SK-N-SH treated with all-trans-retinoic acid at 6 μM for 48 hours (cell line): ENCODE measurements at regions not wholly inside any gene's neighbourhood (a gene's known extent, or its start where the extent isn't known, plus 50 kb on each side); places are given as distances from the start of the nearest gene placed in this dataset.

ENCODE experiments used
- ATAC-seq: fragments of 200-7000 bp; cut with Tn5 transposase; 3 replicates; pipeline ENCODE4 v1.9.1; 2020; ENCODE audit warnings: mild to moderate bottlenecking, moderate library complexity
- ARNTL ChIP-seq: fragments of 450-650 bp; formaldehyde crosslinking; IDR thresholded peaks from 2 replicates; pipeline ENCODE4 v1.5.0; 2020; ENCODE audit warnings: low read depth, mild to moderate bottlenecking, moderate library complexity, borderline replicate concordance
- BACH2 ChIP-seq: fragments of 250-450 bp; sonication (Bioruptor Pico); IDR thresholded peaks from 2 replicates; pipeline ENCODE4 v1.9.0; 2021; ENCODE audit warnings: mild to moderate bottlenecking, borderline replicate concordance
- CSDC2 ChIP-seq: fragments of 250-450 bp; sonication (Bioruptor Pico); IDR thresholded peaks from 2 replicates; pipeline ENCODE4 v1.5.0; 2020; ENCODE audit warnings: mild to moderate bottlenecking, moderate library complexity
- ESRRG ChIP-seq: fragments of 250-450 bp; sonication (Bioruptor Pico); IDR thresholded peaks from 2 replicates; pipeline ENCODE4 v1.6.1; 2021; ENCODE audit warnings: mild to moderate bottlenecking
- GLIS3 ChIP-seq: fragments of 250-450 bp; sonication (Bioruptor Pico); IDR thresholded peaks from 2 replicates; pipeline ENCODE4 v1.5.0; 2020; ENCODE audit warnings: mild to moderate bottlenecking, moderate library complexity
- ISL1 ChIP-seq: fragments of 250-450 bp; sonication (Bioruptor Pico); IDR thresholded peaks from 2 replicates; pipeline ENCODE4 v2.1.2; 2022; ENCODE audit warnings: mild to moderate bottlenecking, moderate library complexity
- OSR1 ChIP-seq: fragments of 250-450 bp; sonication (Bioruptor Pico); IDR thresholded peaks from 2 replicates; pipeline ENCODE4 v1.8.0; 2022; ENCODE audit warnings: moderate library complexity, mild to moderate bottlenecking, inconsistent platforms
- PPARA ChIP-seq: fragments of 250-450 bp; sonication (Bioruptor Pico); IDR thresholded peaks from 2 replicates; pipeline ENCODE4 v1.5.0; 2020; ENCODE audit warnings: mild to moderate bottlenecking, borderline replicate concordance
- RARB ChIP-seq: fragments of 250-450 bp; sonication (Bioruptor Pico); IDR thresholded peaks from 2 replicates; pipeline ENCODE4 v1.8.0; 2021; ENCODE audit warnings: mild to moderate bottlenecking, moderate library complexity
- SNAI2 ChIP-seq: fragments of 250-450 bp; sonication (Bioruptor Pico); IDR thresholded peaks from 2 replicates; pipeline ENCODE4 v1.5.0; 2020; ENCODE audit warnings: mild to moderate bottlenecking, moderate library complexity
- TCF4 ChIP-seq: fragments of 250-450 bp; sonication (Bioruptor Pico); IDR thresholded peaks from 2 replicates; pipeline ENCODE4 v1.8.0; 2021; ENCODE audit warnings: mild to moderate bottlenecking, moderate library complexity, borderline replicate concordance
- ZC3H10 ChIP-seq: fragments of 250-450 bp; sonication (Bioruptor Pico); IDR thresholded peaks from 2 replicates; pipeline ENCODE4 v1.5.1; 2021; ENCODE audit warnings: mild to moderate bottlenecking, moderate library complexity
- ZFP3 ChIP-seq: fragments of 250-450 bp; sonication (Bioruptor Pico); IDR thresholded peaks from 2 replicates; pipeline ENCODE4 v1.5.0; 2020; ENCODE audit warnings: mild to moderate bottlenecking, moderate library complexity
- ZFP30 ChIP-seq: fragments of 450-650 bp; formaldehyde crosslinking; IDR thresholded peaks from 2 replicates; pipeline ENCODE4 v1.5.0; 2022; ENCODE audit warnings: mild to moderate bottlenecking, moderate library complexity
- ZNF565 ChIP-seq: fragments of 450-650 bp; formaldehyde crosslinking; conservative IDR thresholded peaks from 2 replicates; pipeline ENCODE4 v1.5.0; 2020; ENCODE audit warnings: low read depth, mild to moderate bottlenecking, moderate library complexity
- ZNF70 ChIP-seq: fragments of 450-650 bp; formaldehyde crosslinking; IDR thresholded peaks from 2 replicates; pipeline ENCODE4 v1.5.0; 2020; ENCODE audit warnings: mild to moderate bottlenecking, moderate library complexity
- ZNF8 ChIP-seq: fragments of 450-650 bp; formaldehyde crosslinking; IDR thresholded peaks from 2 replicates; pipeline ENCODE4 v1.5.0; 2020; ENCODE audit warnings: mild to moderate bottlenecking, moderate library complexity
- TF ChIP-seq, protein P1 (sequence below): fragments of 250-450 bp; sonication (Bioruptor Pico); IDR thresholded peaks from 2 replicates; pipeline ENCODE4 v1.5.1; 2020; ENCODE audit warnings: low read depth, mild to moderate bottlenecking, moderate library complexity
- TF ChIP-seq, protein P2 (sequence below): fragments of 250-450 bp; sonication (Bioruptor Pico); IDR thresholded peaks from 2 replicates; pipeline ENCODE4 v1.8.0; 2020; ENCODE audit warnings: mild to moderate bottlenecking, moderate library complexity, borderline replicate concordance
- TF ChIP-seq, protein P3 (sequence below): fragments of 250-450 bp; sonication (Bioruptor Pico); IDR thresholded peaks from 2 replicates; pipeline ENCODE4 v1.5.1; 2021; ENCODE audit warnings: mild to moderate bottlenecking, moderate library complexity

DNA sequence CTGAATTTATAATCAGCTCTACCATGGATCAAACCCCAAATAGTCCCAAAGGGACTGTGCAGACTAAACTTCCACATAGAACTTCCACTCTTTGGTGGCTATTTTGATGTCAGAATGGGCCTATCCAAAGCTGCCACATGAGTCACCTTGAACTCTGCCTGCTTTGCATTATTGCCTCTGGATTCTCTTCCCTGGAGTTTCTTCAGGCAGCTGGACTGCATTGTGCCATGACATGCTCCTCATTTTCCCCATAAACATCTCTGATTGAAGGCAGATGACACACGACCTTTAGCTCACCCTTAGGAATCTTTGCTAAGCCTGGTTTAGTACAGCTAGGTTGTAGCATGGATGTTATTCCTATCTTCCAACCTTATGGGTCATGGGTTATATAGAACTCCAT is 251.7 kb downstream of the FZD1 start (continued):
- TF ChIP-seq, protein P1, sequence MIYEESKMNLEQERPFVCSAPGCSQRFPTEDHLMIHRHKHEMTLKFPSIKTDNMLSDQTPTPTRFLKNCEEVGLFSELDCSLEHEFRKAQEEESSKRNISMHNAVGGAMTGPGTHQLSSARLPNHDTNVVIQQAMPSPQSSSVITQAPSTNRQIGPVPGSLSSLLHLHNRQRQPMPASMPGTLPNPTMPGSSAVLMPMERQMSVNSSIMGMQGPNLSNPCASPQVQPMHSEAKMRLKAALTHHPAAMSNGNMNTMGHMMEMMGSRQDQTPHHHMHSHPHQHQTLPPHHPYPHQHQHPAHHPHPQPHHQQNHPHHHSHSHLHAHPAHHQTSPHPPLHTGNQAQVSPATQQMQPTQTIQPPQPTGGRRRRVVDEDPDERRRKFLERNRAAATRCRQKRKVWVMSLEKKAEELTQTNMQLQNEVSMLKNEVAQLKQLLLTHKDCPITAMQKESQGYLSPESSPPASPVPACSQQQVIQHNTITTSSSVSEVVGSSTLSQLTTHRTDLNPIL (CRISPR knock-in tag) = no peak
- TF ChIP-seq, protein P2, sequence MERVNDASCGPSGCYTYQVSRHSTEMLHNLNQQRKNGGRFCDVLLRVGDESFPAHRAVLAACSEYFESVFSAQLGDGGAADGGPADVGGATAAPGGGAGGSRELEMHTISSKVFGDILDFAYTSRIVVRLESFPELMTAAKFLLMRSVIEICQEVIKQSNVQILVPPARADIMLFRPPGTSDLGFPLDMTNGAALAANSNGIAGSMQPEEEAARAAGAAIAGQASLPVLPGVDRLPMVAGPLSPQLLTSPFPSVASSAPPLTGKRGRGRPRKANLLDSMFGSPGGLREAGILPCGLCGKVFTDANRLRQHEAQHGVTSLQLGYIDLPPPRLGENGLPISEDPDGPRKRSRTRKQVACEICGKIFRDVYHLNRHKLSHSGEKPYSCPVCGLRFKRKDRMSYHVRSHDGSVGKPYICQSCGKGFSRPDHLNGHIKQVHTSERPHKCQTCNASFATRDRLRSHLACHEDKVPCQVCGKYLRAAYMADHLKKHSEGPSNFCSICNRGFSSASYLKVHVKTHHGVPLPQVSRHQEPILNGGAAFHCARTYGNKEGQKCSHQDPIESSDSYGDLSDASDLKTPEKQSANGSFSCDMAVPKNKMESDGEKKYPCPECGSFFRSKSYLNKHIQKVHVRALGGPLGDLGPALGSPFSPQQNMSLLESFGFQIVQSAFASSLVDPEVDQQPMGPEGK (CRISPR knock-in tag) = no peak
- TF ChIP-seq, protein P3, sequence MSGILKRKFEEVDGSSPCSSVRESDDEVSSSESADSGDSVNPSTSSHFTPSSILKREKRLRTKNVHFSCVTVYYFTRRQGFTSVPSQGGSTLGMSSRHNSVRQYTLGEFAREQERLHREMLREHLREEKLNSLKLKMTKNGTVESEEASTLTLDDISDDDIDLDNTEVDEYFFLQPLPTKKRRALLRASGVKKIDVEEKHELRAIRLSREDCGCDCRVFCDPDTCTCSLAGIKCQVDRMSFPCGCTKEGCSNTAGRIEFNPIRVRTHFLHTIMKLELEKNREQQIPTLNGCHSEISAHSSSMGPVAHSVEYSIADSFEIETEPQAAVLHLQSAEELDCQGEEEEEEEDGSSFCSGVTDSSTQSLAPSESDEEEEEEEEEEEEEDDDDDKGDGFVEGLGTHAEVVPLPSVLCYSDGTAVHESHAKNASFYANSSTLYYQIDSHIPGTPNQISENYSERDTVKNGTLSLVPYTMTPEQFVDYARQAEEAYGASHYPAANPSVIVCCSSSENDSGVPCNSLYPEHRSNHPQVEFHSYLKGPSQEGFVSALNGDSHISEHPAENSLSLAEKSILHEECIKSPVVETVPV (CRISPR knock-in tag) = no peak
- TF ChIP-seq ZC3H10 (CRISPR knock-in tag) (no peak), OSR1 (CRISPR knock-in tag) (no peak), ZFP30 (CRISPR knock-in tag) (no peak), ZNF70 (no peak)

DNA sequence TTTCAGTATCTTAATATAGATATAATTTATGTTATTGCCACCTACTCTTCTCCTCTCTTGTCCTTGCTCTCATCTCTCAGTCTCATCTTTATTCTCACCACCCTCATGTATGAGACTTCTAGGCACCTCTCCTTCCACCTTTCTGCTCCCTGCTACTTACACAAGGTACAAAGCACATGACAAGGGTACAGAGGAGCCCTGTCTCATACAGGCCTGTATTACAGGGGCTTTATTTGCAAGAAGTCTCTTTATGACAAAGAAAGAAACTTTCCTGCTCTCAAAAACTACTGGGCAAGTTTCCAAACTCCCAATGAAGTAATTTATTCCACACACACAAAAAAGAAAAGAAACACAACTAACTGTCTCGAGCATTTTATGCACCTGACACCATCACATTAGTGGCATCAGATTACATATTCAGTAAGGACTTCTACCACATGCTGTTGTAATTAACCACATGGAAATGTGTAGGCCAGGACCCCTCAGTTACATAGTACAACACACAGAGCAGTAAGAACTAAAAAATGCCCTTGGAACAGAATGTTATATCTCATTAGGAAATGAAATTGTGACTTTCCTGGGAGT is 253.1 kb downstream of the FZD1 start:
- no peak for TF ChIP-seq RARB (CRISPR knock-in tag)
- no peak for TF ChIP-seq ZNF565 (CRISPR knock-in tag)
- TF ChIP-seq SNAI2 = no peak
- no peak for TF ChIP-seq ESRRG
- no peak for ATAC-seq

DNA sequence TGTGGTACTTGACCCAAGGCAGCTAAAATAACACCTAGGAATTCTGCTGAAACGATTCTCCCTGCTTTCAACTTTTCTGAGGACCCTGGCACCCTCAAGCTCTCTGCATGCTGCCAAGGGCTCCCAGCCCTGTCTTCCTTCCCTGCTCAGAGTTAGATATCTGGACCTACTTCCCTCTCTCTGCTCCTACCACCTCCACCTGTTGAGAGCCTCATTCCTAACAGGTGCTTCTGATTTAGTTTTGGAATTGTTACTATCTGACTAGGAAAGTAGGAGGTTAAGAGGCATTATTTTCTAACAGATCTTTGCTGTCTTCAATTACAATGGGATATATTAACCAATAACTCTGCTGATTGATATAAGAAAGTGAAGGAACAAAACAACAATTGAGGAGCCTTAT is 253.8 kb downstream of the FZD1 start:
- ATAC-seq = no peak

DNA sequence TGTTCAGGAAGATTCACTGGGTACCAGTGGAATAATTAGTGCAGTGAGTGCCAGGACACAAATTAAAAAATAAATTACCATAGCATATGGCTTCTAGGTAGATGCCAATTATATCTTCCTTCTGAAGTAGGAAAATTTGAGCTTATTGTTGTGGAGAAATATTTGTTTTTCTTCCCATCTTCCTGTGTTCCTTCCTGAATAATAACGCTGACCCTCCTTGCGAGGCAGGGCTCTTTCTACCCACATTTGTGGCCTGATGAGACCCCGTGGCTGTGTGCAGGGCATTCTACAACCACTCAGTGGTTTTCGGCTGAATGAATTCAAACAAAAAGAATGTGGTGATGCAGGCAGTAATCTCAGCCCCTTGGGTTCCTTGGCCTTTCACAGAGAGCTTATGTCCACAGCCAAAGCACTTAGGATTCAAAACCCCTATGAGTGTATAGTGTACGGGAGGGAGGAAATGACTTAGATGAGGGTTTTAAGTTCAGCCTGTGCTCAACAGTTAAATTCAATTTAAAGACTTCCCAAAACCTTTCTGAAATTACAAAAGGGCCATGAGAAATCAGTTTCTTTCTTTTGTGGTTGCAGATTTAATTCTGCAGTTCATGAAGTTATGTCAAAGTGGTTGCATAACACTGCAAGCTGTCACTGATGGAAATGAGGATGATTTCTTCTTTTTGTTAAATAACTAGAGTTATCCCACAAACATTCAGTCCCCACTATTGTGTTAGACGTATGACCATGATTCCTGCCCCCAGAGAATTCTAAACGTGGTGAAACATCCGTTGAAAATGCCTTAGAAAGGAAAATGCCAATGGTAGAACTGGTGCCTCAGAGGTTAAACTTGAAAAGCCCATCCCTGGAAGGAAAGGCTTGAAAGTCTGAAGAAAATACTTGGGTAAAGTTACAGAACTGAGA is 255.3 kb downstream of the FZD1 start:
- ATAC-seq = no peak
- TF ChIP-seq ZNF8 (CRISPR knock-in tag) (no peak), TCF4 (CRISPR knock-in tag) (no peak), ZFP30 (CRISPR knock-in tag) (no peak), ESRRG (no peak), GLIS3 (no peak), ISL1 (CRISPR knock-in tag) (no peak), PPARA (CRISPR knock-in tag) (no peak), OSR1 (CRISPR knock-in tag) (no peak)
- TF ChIP-seq, protein P3 (CRISPR knock-in tag) = no peak
- TF ChIP-seq, protein P1 (CRISPR knock-in tag) = no peak

More for the DNA sequence above, 253.8 kb downstream of the FZD1 start:
- no peak for TF ChIP-seq OSR1 (CRISPR knock-in tag)
- no peak for TF ChIP-seq ESRRG
- TF ChIP-seq ARNTL (CRISPR knock-in tag) = no peak
- TF ChIP-seq PPARA (CRISPR knock-in tag) = no peak

DNA sequence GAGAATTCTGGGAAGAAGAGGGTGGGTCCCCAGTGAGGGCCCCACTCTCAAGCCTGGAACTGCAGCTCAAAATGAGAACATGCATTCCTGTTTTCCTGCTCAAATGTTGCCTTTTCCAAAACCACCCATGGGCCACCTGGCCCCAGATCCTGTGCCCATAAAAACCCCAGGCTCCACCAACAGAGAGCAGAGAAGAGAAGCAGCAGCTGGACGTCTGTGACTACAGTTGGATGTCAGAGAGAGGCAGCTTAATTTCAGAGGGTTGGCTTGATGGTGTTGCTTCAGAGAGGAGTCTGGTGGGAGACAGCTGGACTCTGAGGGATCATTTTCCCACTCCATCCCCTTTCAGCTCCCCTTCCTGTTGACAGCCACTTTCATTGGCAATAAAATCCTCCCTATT is 256.4 kb downstream of the FZD1 start:
- no peak for ATAC-seq
- TF ChIP-seq ZC3H10 (CRISPR knock-in tag) = no peak
- TF ChIP-seq ARNTL (CRISPR knock-in tag) = no peak
- TF ChIP-seq TCF4 (CRISPR knock-in tag) = no peak
- no peak for TF ChIP-seq BACH2 (CRISPR knock-in tag)
- no peak for TF ChIP-seq ZNF8 (CRISPR knock-in tag)
- no peak for TF ChIP-seq RARB (CRISPR knock-in tag)
- no peak for TF ChIP-seq CSDC2 (CRISPR knock-in tag)
- TF ChIP-seq ZNF70 = no peak
- no peak for TF ChIP-seq OSR1 (CRISPR knock-in tag)
- no peak for TF ChIP-seq ZFP3 (CRISPR knock-in tag)
- TF ChIP-seq, protein P3 (CRISPR knock-in tag) = no peak
- TF ChIP-seq SNAI2 = no peak
- no peak for TF ChIP-seq PPARA (CRISPR knock-in tag)
